GM12878 (cell line): ENCODE measurements at regions not wholly inside any gene's neighbourhood (a gene's known extent, or its start where the extent isn't known, plus 50 kb on each side); places are given as distances from the start of the nearest gene placed in this dataset.
A peak's percentile ranks its signal among the peaks of the same experiment; 100 is the strongest.

ENCODE experiments used
- EED ChIP-seq: sonication (generic); IDR thresholded peaks from 2 replicates; pipeline ENCODE4 v1.6.1; 2016; ENCODE audit warnings: antibody characterized with exemption, low read depth
- MAX ChIP-seq: IDR thresholded peaks from 2 replicates; pipeline ENCODE4 v1.6.1; 2012; ENCODE audit warnings: low read depth, low read length, improper control_type of control experiment
- MEF2A ChIP-seq: IDR thresholded peaks from 2 replicates; pipeline ENCODE4 v1.6.1; 2011; ENCODE audit warnings: low read depth, mild to moderate bottlenecking, low read length, moderate library complexity; ENCODE audit not compliant: insufficient read depth
- POLR2AphosphoS2 ChIP-seq: IDR thresholded peaks from 2 replicates; pipeline ENCODE4 v1.6.1; 2011; ENCODE audit warnings: low read depth, mild to moderate bottlenecking, low read length, improper control_type of control experiment, moderate library complexity
- REST ChIP-seq: IDR thresholded peaks from 2 replicates; pipeline ENCODE4 v1.6.1; 2012; ENCODE audit warnings: mild to moderate bottlenecking, low read depth, low read length
- SIX5 ChIP-seq: IDR thresholded peaks from 2 replicates; pipeline ENCODE4 v1.6.1; 2011; ENCODE audit warnings: mild to moderate bottlenecking, low read depth, low read length, moderate library complexity; ENCODE audit not compliant: severe bottlenecking
- SPI1 ChIP-seq: IDR thresholded peaks from 2 replicates; pipeline ENCODE4 v1.6.1; 2011; ENCODE audit warnings: low read depth, mild to moderate bottlenecking, low read length, moderate library complexity, borderline replicate concordance; ENCODE audit not compliant: insufficient read depth
- ZBTB33 ChIP-seq: fragments of 450-650 bp; IDR thresholded peaks from 2 replicates; pipeline ENCODE4 v1.6.1; 2017; ENCODE audit warnings: mild to moderate bottlenecking
- ZNF24 ChIP-seq: fragments of 450-650 bp; IDR thresholded peaks from 2 replicates; pipeline ENCODE4 v1.6.1; 2017; ENCODE audit warnings: antibody characterized with exemption, mild to moderate bottlenecking

- TF ChIP-seq REST, result no peak
- 0 out of 2 replicates have a peak, but pooled peaks have one; percentile 61 for TF ChIP-seq MEF2A
- TF ChIP-seq EED, result no peak; the same call in none of the 2 replicates
- TF ChIP-seq SPI1, result peak; percentile 79
- no peak for TF ChIP-seq ZBTB33
- peak; percentile 91 for TF ChIP-seq ZNF24
- TF ChIP-seq POLR2AphosphoS2, result no peak
- no peak for TF ChIP-seq MAX
- no peak for TF ChIP-seq SIX5
Measured at GRCh38 chr6:33508935-33509926, 54.9 kb downstream of the ZBTB9 start (continued).
